ENCODE measurements at regions not wholly inside any gene's neighbourhood (a gene's known extent, or its start where the extent isn't known, plus 50 kb on each side); places are given as distances from the start of the nearest gene placed in this dataset.

DNA sequence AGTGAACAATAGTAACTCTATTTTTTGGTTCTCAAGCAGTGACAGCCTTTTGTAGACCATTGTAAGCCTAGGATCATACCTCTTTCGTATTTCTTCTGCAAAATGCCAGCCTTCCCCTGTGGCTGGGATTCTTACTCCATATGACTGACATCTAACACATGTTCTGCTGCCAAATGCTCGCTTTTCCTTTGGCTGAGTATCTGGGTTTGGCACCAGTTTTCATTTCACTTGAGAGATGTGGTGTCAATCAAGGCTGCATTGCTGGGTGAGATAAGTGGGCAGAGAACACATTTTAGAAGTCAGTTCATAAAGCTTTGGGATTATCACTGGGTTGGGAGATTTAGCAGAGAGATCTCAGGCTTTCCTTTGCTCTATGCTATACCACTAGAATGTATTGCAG is 514.7 kb upstream of the SGO1 start:
- H3K9me3 ChIP-seq (replicated peaks), result no peaks in the 10 kb centered on the region
- no peaks in the 10 kb centered on the region for H3K27me3 ChIP-seq (replicated peaks)
- no peak overlapping the region for H3K4me3 ChIP-seq
- H3K4me1 ChIP-seq (replicated peaks), result no peaks in the 10 kb centered on the region
- no peak for DNase-seq (ENCODE audit: low read depth in 1 of 2, low spot score in 2 of 2)
- no peak overlapping the region for H3K27ac ChIP-seq
- H3K36me3 ChIP-seq, result no peaks in the 10 kb centered on the region

DNA sequence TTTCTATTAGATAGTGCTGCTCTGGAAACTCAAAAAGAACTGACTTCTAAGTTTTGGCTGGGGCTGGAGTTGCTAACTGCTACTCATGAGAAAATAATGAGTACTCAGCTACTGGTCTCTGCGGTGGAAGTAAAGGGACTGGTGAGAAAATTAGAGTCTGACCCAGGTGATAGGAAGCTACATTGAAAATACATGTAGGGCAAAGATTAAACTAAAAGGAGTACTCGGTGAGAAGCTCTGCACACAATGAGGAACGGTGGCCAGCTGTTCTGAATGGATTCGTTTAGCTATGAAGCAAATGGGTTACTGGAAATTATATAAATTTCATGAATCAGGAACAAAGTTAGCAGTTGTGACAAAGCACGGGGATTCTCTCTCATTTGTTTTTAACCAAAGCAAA is 512.9 kb upstream of the SGO1 start:
- H3K9me3 ChIP-seq (replicated peaks), result no peaks in the 10 kb centered on the region; the same call in 1 of the 2 replicates
- H3K27me3 ChIP-seq (replicated peaks), result no peaks in the 10 kb centered on the region
- no peak overlapping the region for H3K27ac ChIP-seq
- H3K4me1 ChIP-seq (replicated peaks), result no peaks in the 10 kb centered on the region
- no peak overlapping the region for H3K4me3 ChIP-seq
- no peak for DNase-seq (ENCODE audit: low read depth in 1 of 2, low spot score in 2 of 2)
- H3K36me3 ChIP-seq, result no peaks in the 10 kb centered on the region

DNA sequence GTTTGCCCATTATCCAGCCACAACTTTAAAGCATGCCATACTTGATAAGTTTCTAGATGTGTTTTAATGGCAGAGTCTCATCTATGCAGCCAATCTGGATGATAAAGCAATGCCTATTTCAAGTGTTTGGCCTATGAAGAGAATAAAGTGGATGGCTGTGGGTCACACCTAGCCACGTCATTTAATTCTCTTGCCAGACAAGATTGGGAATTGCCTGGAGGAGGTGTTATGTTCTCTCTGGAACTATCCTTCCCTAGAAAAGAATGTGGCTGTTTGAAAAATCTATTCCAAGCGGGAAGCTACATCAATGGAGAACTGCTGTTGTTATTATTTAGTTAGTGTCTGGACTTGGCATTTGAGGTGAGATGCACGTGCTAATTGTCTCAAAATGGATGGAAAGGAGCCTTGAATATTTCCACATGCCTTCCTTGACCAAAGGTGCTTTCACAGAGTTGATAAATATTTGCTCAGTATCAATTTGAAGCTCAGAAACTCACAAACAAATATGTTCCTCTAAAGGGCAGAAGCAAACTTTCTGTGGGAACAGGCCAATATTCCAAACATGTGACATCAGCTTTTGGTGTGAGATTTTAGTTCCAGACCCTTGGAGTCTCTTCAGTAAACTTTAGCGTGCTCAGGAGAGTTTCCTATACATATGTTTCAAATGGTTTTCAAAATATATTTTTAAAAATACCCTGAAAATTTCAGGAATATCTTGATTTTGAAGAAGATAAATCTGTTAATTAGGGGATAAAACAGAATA is 510.6 kb upstream of the SGO1 start:
- no peak overlapping the region for H3K27ac ChIP-seq
- DNase-seq (ENCODE audit: low read depth in 1 of 2, low spot score in 2 of 2), result no peak
- no peak overlapping the region for H3K4me3 ChIP-seq
- H3K27me3 ChIP-seq (replicated peaks), result no peaks in the 10 kb centered on the region
- H3K36me3 ChIP-seq, result no peaks in the 10 kb centered on the region
- no peaks in the 10 kb centered on the region; the same call in 1 of the 2 replicates for H3K9me3 ChIP-seq (replicated peaks)
- no peaks in the 10 kb centered on the region for H3K4me1 ChIP-seq (replicated peaks)

- Histone ChIP-seq H3K4me3 (no peak overlapping the region), H3K9me3 (replicated peaks) (no peaks in the 10 kb centered on the region; the same call in 1 of the 2 replicates), H3K36me3 (no peaks in the 10 kb centered on the region), H3K27me3 (replicated peaks) (no peaks in the 10 kb centered on the region), H3K4me1 (replicated peaks) (no peaks in the 10 kb centered on the region), H3K27ac (no peak overlapping the region)
- no peak for DNase-seq (ENCODE audit: low read depth in 1 of 2, low spot score in 2 of 2)
Observed at GRCh38 chr3:20692675-20693074, 506.7 kb upstream of the SGO1 start.

DNA sequence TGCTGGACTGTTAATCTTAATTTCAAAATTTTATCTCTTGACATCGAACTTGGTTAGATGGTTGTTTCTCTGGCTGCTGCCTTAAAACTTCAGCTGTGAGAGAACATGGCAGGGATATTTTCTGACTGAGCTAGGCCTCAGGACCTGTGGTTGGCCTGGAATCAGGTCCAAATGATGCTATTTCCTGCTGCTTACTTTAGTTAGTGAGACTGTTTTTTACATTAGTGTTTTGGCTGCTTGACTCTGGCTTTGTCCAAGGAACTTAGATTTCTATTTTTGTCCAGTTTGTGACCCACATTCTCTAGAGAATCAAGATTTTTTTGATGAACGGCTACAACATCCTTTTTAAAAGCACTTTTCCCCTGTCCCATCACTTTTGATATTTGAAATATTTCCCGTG is 497.9 kb upstream of the SGO1 start:
- Histone ChIP-seq H3K27ac (no peak overlapping the region), H3K4me3 (no peak overlapping the region), H3K9me3 (replicated peaks) (0 out of 2 replicates have a peak, but pooled peaks cover 3% of the 10 kb centered on the region), H3K27me3 (replicated peaks) (no peaks in the 10 kb centered on the region), H3K4me1 (replicated peaks) (no peaks in the 10 kb centered on the region), H3K36me3 (no peaks in the 10 kb centered on the region)
- DNase-seq (ENCODE audit: low read depth in 1 of 2, low spot score in 2 of 2), result no peak

DNA sequence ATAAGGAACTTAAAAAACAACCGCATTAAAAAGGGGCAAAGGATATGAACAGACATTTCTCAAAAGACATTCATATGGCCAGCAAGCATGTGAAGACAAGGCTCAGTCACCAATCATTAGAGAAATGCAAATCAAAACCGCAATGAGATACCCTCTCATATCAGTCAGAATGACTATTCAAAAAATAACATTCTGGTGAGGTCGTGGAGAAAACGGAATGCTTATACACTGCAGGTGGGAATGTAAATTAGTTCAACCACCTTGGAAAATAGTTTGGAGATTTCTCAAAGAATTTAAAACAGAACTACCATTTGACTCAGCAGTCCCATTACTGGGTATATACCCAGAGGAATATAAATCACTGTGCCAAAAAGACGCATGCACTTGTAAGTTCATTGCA is 496.6 kb upstream of the SGO1 start:
- H3K27me3 ChIP-seq (replicated peaks), result no peaks in the 10 kb centered on the region
- H3K4me3 ChIP-seq, result no peak overlapping the region
- H3K4me1 ChIP-seq (replicated peaks), result no peaks in the 10 kb centered on the region
- 0 out of 2 replicates have a peak, but pooled peaks cover 3% of the 10 kb centered on the region for H3K9me3 ChIP-seq (replicated peaks)
- DNase-seq (ENCODE audit: low read depth in 1 of 2, low spot score in 2 of 2), result no peak
- no peaks in the 10 kb centered on the region for H3K36me3 ChIP-seq
- H3K27ac ChIP-seq, result no peak overlapping the region

GRCh38 chr3:20680990-20681628 is 495.1 kb upstream of the SGO1 start:
- Histone ChIP-seq H3K27me3 (replicated peaks) (no peaks in the 10 kb centered on the region), H3K4me3 (no peak overlapping the region), H3K27ac (no peak overlapping the region), H3K36me3 (no peaks in the 10 kb centered on the region), H3K9me3 (replicated peaks) (0 out of 2 replicates have a peak, but pooled peaks cover 3% of the 10 kb centered on the region), H3K4me1 (replicated peaks) (no peaks in the 10 kb centered on the region)
- DNase-seq (ENCODE audit: low read depth in 1 of 2, low spot score in 2 of 2), result no peak

DNA sequence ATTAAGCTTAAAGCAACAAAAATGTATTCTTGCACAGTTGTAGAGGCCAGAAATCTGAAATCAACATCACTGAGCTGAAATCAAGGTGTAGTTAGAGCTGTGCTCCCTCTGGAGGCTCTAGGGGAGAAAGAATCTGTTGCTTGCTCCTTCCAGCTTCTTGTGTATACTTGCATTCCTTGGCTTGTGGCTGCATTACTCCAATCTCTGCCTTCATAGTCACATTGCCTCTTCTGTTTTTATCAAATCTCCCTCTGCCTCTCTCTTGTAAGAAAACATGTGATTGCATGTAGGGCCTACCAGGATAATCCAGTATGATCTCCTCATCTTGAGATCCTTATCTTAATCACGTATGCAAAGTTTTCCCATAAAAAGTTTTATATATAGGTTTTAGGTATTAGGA is 487.9 kb upstream of the SGO1 start:
- no peaks in the 10 kb centered on the region for H3K36me3 ChIP-seq
- no peaks in the 10 kb centered on the region for H3K27me3 ChIP-seq (replicated peaks)
- H3K4me3 ChIP-seq, result no peak overlapping the region
- no peaks in the 10 kb centered on the region for H3K4me1 ChIP-seq (replicated peaks)
- no peak overlapping the region for H3K27ac ChIP-seq
- DNase-seq (ENCODE audit: low read depth in 1 of 2, low spot score in 2 of 2), result no peak
- 0 out of 2 replicates have a peak, but pooled peaks cover 2% of the 10 kb centered on the region for H3K9me3 ChIP-seq (replicated peaks)

GRCh38 chr3:20669675-20670074 is 483.7 kb upstream of the SGO1 start:
- no peaks in the 10 kb centered on the region for H3K27me3 ChIP-seq (replicated peaks)
- no peak for DNase-seq (ENCODE audit: low read depth in 1 of 2, low spot score in 2 of 2)
- no peaks in the 10 kb centered on the region for H3K4me1 ChIP-seq (replicated peaks)
- no peaks in the 10 kb centered on the region for H3K36me3 ChIP-seq
- no peak overlapping the region for H3K4me3 ChIP-seq
- H3K9me3 ChIP-seq (replicated peaks), result 0 out of 2 replicates have a peak, but pooled peaks cover 2% of the 10 kb centered on the region
- H3K27ac ChIP-seq, result no peak overlapping the region

DNA sequence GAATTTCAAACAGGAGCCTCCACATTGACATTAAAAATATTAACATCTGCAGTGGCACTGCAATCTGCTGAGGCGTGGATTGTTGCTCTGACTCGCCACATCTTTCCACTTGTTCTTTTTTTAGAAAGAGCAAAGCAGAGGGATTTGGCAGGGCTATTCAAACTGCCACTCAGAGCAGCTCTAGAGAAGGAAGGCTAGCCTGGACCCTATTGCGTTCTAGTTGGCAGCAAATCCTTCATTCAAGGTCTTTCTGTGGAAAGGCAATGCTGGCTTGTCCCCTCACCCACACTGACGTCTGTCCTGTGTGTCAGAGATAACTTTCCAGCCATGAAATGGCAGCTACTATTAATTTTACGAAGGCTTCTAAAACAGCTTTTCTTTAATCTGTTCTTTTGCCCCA is 483.2 kb upstream of the SGO1 start:
- Histone ChIP-seq H3K27ac (no peak overlapping the region), H3K4me1 (replicated peaks) (no peaks in the 10 kb centered on the region), H3K9me3 (replicated peaks) (0 out of 2 replicates have a peak, but pooled peaks cover 2% of the 10 kb centered on the region), H3K4me3 (no peak overlapping the region), H3K27me3 (replicated peaks) (no peaks in the 10 kb centered on the region), H3K36me3 (no peaks in the 10 kb centered on the region)
- no peak for DNase-seq (ENCODE audit: low read depth in 1 of 2, low spot score in 2 of 2)

GRCh38 chr3:20668411-20668810 is 482.4 kb upstream of the SGO1 start:
- no peak for DNase-seq (ENCODE audit: low read depth in 1 of 2, low spot score in 2 of 2)
- no peak overlapping the region for H3K4me3 ChIP-seq

DNA sequence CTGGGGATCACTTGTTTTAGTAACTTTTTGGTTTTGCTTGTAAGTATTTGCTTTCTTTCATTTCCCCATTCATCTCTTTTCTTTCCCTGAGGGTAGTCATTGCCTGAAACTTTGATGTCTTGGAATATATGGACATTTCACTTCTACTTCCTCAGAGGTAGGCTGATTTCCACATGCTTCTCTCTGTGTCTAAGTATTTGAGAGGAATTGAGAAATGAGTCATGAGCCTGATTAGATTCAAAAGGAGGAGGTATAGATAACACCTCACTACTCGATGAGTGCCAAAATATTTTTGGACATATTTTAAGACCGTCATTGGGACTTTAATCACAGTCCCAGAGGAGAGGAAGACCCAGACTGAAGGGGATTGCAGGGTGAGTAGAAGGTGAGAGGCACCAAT is 480.1 kb upstream of the SGO1 start:
- no peaks in the 10 kb centered on the region for H3K27me3 ChIP-seq (replicated peaks)
- H3K27ac ChIP-seq, result no peak overlapping the region
- no peaks in the 10 kb centered on the region for H3K9me3 ChIP-seq (replicated peaks)

More at GRCh38 chr3:20668411-20668810, 482.4 kb upstream of the SGO1 start:
- 0 out of 2 replicates have a peak, but pooled peaks cover 2% of the 10 kb centered on the region for H3K9me3 ChIP-seq (replicated peaks)
- H3K36me3 ChIP-seq, result no peaks in the 10 kb centered on the region
- H3K4me1 ChIP-seq (replicated peaks), result no peaks in the 10 kb centered on the region
- no peaks in the 10 kb centered on the region for H3K27me3 ChIP-seq (replicated peaks)
- H3K27ac ChIP-seq, result no peak overlapping the region

DNA sequence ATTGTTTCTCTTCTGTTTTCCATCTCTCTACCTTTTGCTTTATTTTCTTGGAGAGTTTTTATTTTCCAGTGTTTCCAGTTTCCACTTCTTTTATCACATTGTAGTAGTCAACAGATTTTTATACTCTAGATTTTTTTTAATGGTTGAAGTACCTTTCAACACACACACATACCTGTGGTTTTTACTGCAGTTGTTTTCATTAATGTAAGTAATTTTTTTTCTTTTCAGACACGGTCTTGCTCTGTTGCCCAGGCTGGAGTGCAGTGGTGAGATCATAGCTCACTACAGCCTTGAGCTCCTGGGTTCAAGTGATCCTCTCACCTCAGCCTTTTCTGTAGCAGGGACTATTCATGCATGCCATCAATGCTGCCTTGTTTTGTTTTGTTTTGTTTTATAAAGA is 472.5 kb upstream of the SGO1 start:
- H3K27me3 ChIP-seq (replicated peaks), result no peaks in the 10 kb centered on the region
- no peak overlapping the region for H3K4me3 ChIP-seq
- no peak for DNase-seq (ENCODE audit: low read depth in 1 of 2, low spot score in 2 of 2)
- H3K4me1 ChIP-seq (replicated peaks), result no peaks in the 10 kb centered on the region
- H3K27ac ChIP-seq, result no peak overlapping the region
- H3K36me3 ChIP-seq, result no peaks in the 10 kb centered on the region
- H3K9me3 ChIP-seq (replicated peaks), result 0 out of 2 replicates have a peak, but pooled peaks cover 2% of the 10 kb centered on the region

More for the DNA sequence above, 480.1 kb upstream of the SGO1 start:
- no peaks in the 10 kb centered on the region for H3K36me3 ChIP-seq
- H3K4me3 ChIP-seq, result no peak overlapping the region
- DNase-seq (ENCODE audit: low read depth in 1 of 2, low spot score in 2 of 2), result no peak
- no peaks in the 10 kb centered on the region for H3K4me1 ChIP-seq (replicated peaks)

DNA sequence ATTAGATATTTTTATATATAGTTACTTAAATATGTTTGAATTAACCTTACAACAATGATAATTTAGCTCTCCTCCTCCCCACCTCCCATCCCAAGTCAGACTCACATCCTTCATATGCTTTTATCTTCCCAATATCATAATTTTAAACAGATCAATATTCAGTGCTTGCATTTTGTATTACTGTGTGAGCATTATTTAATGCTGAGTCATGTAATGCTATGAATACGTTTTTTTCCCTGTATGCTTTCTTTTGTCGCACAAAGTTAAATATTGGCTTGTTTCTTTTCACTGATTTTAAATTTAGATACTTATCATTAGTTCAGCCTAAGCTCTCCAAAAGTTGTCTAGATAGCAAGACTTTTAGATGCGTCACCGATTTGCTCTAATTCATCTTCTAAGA is 471.6 kb upstream of the SGO1 start:
- Histone ChIP-seq H3K4me1 (replicated peaks) (no peaks in the 10 kb centered on the region), H3K9me3 (replicated peaks) (0 out of 2 replicates have a peak, but pooled peaks cover 2% of the 10 kb centered on the region), H3K36me3 (no peaks in the 10 kb centered on the region), H3K27ac (no peak overlapping the region), H3K4me3 (no peak overlapping the region), H3K27me3 (replicated peaks) (no peaks in the 10 kb centered on the region)
- DNase-seq (ENCODE audit: low read depth in 1 of 2, low spot score in 2 of 2), result no peak

Data from SJSA1 (cell line).